HUES64 (cell line): ENCODE measurements at regions not wholly inside any gene's neighbourhood (a gene's known extent, or its start where the extent isn't known, plus 50 kb on each side); places are given as distances from the start of the nearest gene placed in this dataset.
"Not testable (repeated sequence)": the region's sequence is repeated elsewhere in the genome, so short reads cannot be mapped to it uniquely, and the experiment has no call there.

Experiments
- H3K27ac ChIP-seq: 2 replicates; pipeline ENCODE4 v1.7.0; 2013; ENCODE audit warnings: low read depth, low read length, inconsistent platforms
- H3K27me3 ChIP-seq: 2 replicates; pipeline ENCODE4 v1.6.1; 2013; ENCODE audit warnings: mild to moderate bottlenecking, low read length; ENCODE audit not compliant: insufficient read depth
- H3K36me3 ChIP-seq: 2 replicates; pipeline ENCODE4 v1.6.1; 2013; ENCODE audit warnings: mild to moderate bottlenecking, low read length; ENCODE audit not compliant: insufficient read depth
- H3K4me1 ChIP-seq: 2 replicates; pipeline ENCODE4 v1.6.1; 2013; ENCODE audit warnings: mild to moderate bottlenecking, low read length, moderate library complexity; ENCODE audit not compliant: insufficient read depth
- H3K4me3 ChIP-seq: 2 replicates; pipeline ENCODE4 v1.5.1; 2013; ENCODE audit warnings: mild to moderate bottlenecking, low read length, moderate library complexity
- H3K9ac ChIP-seq: 2 replicates; pipeline ENCODE4 v1.6.1; 2013; ENCODE audit warnings: mild to moderate bottlenecking, low read depth, low read length
- H3K9me3 ChIP-seq: 2 replicates; pipeline ENCODE4 v1.6.1; 2013; ENCODE audit warnings: low read depth, low read length; ENCODE audit not compliant: insufficient read depth
- WGBS: fragments of 150-250, 120-280 bp; methylation state at CpG from one replicate; pipeline ENCODE4 v1.1.7; 2013; ENCODE audit warnings: missing lambda C conversion rate; 5-methylcytosine and 5-hydroxymethylcytosine counted together

- H3K9ac ChIP-seq, H3K36me3 ChIP-seq, H3K4me3 ChIP-seq, H3K9me3 ChIP-seq, H3K4me1 ChIP-seq, H3K27me3 ChIP-seq, H3K27ac ChIP-seq: not testable (repeated sequence)
- WGBS: 100% methylated on average over 2 of the region's 7 CpGs
Observed at GRCh38 chr2:87308621-87309020, 287.0 kb upstream of the PLGLB1 start.

GRCh38 chr2:87309785-87310184, 288.1 kb upstream of the PLGLB1 start:
- H3K9me3 ChIP-seq, H3K4me3 ChIP-seq, H3K4me1 ChIP-seq, H3K9ac ChIP-seq, H3K27me3 ChIP-seq, H3K36me3 ChIP-seq, H3K27ac ChIP-seq: not testable (repeated sequence)
- 75% methylated on average over 1 of the region's 3 CpGs for WGBS

- H3K27ac ChIP-seq, H3K27me3 ChIP-seq, H3K4me3 ChIP-seq, H3K9me3 ChIP-seq, H3K9ac ChIP-seq, H3K4me1 ChIP-seq, H3K36me3 ChIP-seq: not testable (repeated sequence)
- WGBS: 97% methylated on average over 5 of the region's 6 CpGs
Observed at GRCh38 chr2:87311896-87312441, 290.3 kb upstream of the PLGLB1 start.

- H3K9ac ChIP-seq, H3K4me3 ChIP-seq, H3K9me3 ChIP-seq, H3K36me3 ChIP-seq, H3K27ac ChIP-seq, H3K4me1 ChIP-seq, H3K27me3 ChIP-seq: not testable (repeated sequence)
- 100% methylated on average over 1 of the region's 3 CpGs for WGBS
Observed at GRCh38 chr2:87314622-87315021, 293.0 kb upstream of the PLGLB1 start.

GRCh38 chr2:87315183-87315902, 293.7 kb upstream of the PLGLB1 start:
- not testable (repeated sequence) for H3K9ac ChIP-seq, H3K27me3 ChIP-seq, H3K27ac ChIP-seq, H3K36me3 ChIP-seq, H3K4me3 ChIP-seq, H3K4me1 ChIP-seq, H3K9me3 ChIP-seq
- 94% methylated on average over 2 of the region's 6 CpGs for WGBS

- not testable (repeated sequence) for H3K27ac ChIP-seq, H3K9me3 ChIP-seq, H3K4me1 ChIP-seq, H3K27me3 ChIP-seq, H3K36me3 ChIP-seq, H3K4me3 ChIP-seq, H3K9ac ChIP-seq
- no CpG with 5 or more reads among the region's 1 CpG for WGBS
Observed at GRCh38 chr2:87317193-87317592, 295.5 kb upstream of the PLGLB1 start.

- H3K9ac ChIP-seq, H3K36me3 ChIP-seq, H3K27me3 ChIP-seq, H3K4me3 ChIP-seq, H3K27ac ChIP-seq, H3K9me3 ChIP-seq, H3K4me1 ChIP-seq: not testable (repeated sequence)
- WGBS: no CpG with 5 or more reads among the region's 2 CpGs
Observed at GRCh38 chr2:87318814-87319491, 297.3 kb upstream of the PLGLB1 start.

- WGBS: 89% methylated on average over 2 of the region's 2 CpGs
- not testable (repeated sequence) for H3K4me1 ChIP-seq, H3K27ac ChIP-seq, H3K36me3 ChIP-seq, H3K9me3 ChIP-seq, H3K9ac ChIP-seq, H3K27me3 ChIP-seq, H3K4me3 ChIP-seq
Observed at GRCh38 chr2:87319705-87320104, 298.1 kb upstream of the PLGLB1 start.

GRCh38 chr2:87321201-87321600, 299.6 kb upstream of the PLGLB1 start:
- H3K36me3 ChIP-seq, H3K4me3 ChIP-seq, H3K9ac ChIP-seq, H3K27ac ChIP-seq, H3K4me1 ChIP-seq, H3K9me3 ChIP-seq, H3K27me3 ChIP-seq: not testable (repeated sequence)
- 98% methylated on average over 6 of the region's 9 CpGs for WGBS

- not testable (repeated sequence) for H3K9me3 ChIP-seq, H3K9ac ChIP-seq, H3K27ac ChIP-seq, H3K36me3 ChIP-seq, H3K27me3 ChIP-seq, H3K4me3 ChIP-seq, H3K4me1 ChIP-seq
- 79% methylated on average over 1 of the region's 6 CpGs for WGBS
Observed at GRCh38 chr2:87324335-87325041, 302.8 kb upstream of the PLGLB1 start.

GRCh38 chr2:87325042-87325910, 303.6 kb upstream of the PLGLB1 start:
- not testable (repeated sequence) for H3K9ac ChIP-seq, H3K9me3 ChIP-seq, H3K4me1 ChIP-seq, H3K27ac ChIP-seq, H3K27me3 ChIP-seq, H3K36me3 ChIP-seq, H3K4me3 ChIP-seq
- WGBS: 100% methylated on average over 1 of the region's 12 CpGs
